ENCODE measurements at regions not wholly inside any gene's neighbourhood (a gene's known extent, or its start where the extent isn't known, plus 50 kb on each side); places are given as distances from the start of the nearest gene placed in this dataset.

DNA sequence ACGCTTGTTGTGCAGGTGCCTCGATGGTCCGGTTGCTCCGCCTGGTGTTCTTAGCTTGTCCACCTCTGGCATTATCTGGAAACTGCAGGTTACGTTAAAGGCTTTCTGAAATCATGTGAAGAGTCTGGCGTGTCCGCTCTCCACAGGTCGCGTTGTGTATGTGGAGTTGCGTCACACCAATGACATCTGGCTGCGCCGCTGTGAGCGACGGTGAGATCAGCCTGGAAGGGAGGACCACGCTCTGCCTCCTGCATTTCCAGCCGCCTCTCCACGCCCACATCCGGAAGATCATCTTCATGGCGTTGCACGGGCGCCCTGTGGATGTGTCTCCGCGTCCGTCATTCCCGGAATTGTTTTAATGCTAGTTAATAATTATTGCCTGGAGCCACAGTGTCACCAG lies 50.6 kb upstream of the GALNT9 start:
- Mint-ChIP-seq H3K27ac (no peak overlapping the region), H3K4me1 (no peaks in the 10 kb centered on the region), H3K9me3 (no peaks in the 10 kb centered on the region), H3K36me3 (no peaks in the 10 kb centered on the region), H3K27me3 (peaks cover 6 to 27% (median 24%) of the 10 kb centered on the region in 3 donors), H3K4me3 (no peak overlapping the region)
- no peak for ATAC-seq (ENCODE audit: low read depth in 2 of 2)
- DNase-seq = no peak

DNA sequence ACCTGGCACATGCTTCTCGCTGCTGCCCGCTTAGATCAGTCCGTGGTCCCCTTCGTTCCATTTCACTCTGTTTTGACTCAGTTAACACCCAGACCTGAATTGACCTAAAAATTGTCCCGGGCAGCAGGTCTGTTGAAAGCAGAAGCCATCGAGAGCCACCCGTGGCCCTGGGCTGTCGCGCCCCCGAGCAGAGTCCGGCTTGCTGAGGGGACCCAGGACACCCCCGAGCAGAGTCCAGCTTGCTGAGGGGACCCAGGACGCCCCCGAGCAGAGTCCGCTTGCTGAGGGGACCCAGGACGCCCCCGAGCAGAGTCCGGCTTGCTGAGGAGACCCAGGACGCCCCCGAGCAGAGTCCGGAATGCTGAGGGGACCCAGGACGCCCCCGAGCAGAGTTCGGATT lies 50.2 kb upstream of the GALNT9 start:
- no peaks in the 10 kb centered on the region for H3K36me3 Mint-ChIP-seq
- H3K4me1 Mint-ChIP-seq = no peaks in the 10 kb centered on the region
- DNase-seq (no peak), ATAC-seq (ENCODE audit: low read depth in 2 of 2) (no peak)
- H3K9me3 Mint-ChIP-seq = no peaks in the 10 kb centered on the region
- H3K27ac Mint-ChIP-seq = no peak overlapping the region
- peaks cover 6 to 31% (median 28%) of the 10 kb centered on the region in 3 donors for H3K27me3 Mint-ChIP-seq
- H3K4me3 Mint-ChIP-seq = no peak overlapping the region

Measured in naive B cell (primary cell).